ENCODE measurements at regions not wholly inside any gene's neighbourhood (a gene's known extent, or its start where the extent isn't known, plus 50 kb on each side); places are given as distances from the start of the nearest gene placed in this dataset.
"Not testable (repeated sequence)": the region's sequence is repeated elsewhere in the genome, so short reads cannot be mapped to it uniquely, and the experiment has no call there.

- not testable (repeated sequence) for TF ChIP-seq CTCF, POLR2A (IDR thresholded peaks at IDR 0.05)
Observed at GRCh38 chr4:110326426-110326825, 128.0 kb upstream of the ELOVL6 start.
